Keratinocyte (primary cell): ENCODE measurements at regions not wholly inside any gene's neighbourhood (a gene's known extent, or its start where the extent isn't known, plus 50 kb on each side); places are given as distances from the start of the nearest gene placed in this dataset.

Source experiments
- DNase-seq: peaks from one replicate; pipeline ENCODE4 v3.0.0-alpha.2; 2011; ENCODE audit warnings: low read depth, missing footprints, low spot score
- FAIRE-seq: peaks from 2 replicates; lab custom pipeline; 2011; peaks lifted over from hg19 to GRCh38; lab: Jason Lieb, UNC
- H2AFZ ChIP-seq: 2 replicates; pipeline ENCODE4 v1.6.0; 2012; ENCODE audit warnings: low read length, control low read depth, inconsistent platforms; ENCODE audit not compliant: control insufficient read depth
- H3K27ac ChIP-seq: 2 replicates; pipeline ENCODE4 v1.5.1; 2011; ENCODE audit warnings: low read length; ENCODE audit not compliant: control insufficient read depth, insufficient read depth
- H3K27me3 ChIP-seq: 3 replicates; pipeline ENCODE4 v1.6.0; 2011; ENCODE audit warnings: low read length; ENCODE audit not compliant: control insufficient read depth, insufficient read depth; ENCODE audit errors: extremely low read depth
- H3K36me3 ChIP-seq, 2 experiments: 2 replicates in 1 of 2; 3 replicates in 1 of 2; pipeline ENCODE4 v1.5.1; 2011; ENCODE audit warnings: low read length in 2 of 2, mild to moderate bottlenecking in 1 of 2; ENCODE audit not compliant: control insufficient read depth in 2 of 2, insufficient read depth in 2 of 2; ENCODE audit errors: extremely low read depth in 1 of 2
- H3K4me1 ChIP-seq: 3 replicates; pipeline ENCODE4 v1.5.1; 2011; ENCODE audit warnings: low read length; ENCODE audit not compliant: control insufficient read depth, insufficient read depth; ENCODE audit errors: extremely low read depth
- H3K4me2 ChIP-seq: 3 replicates; pipeline ENCODE4 v1.6.0; 2011; ENCODE audit warnings: low read depth, low read length; ENCODE audit not compliant: control insufficient read depth, insufficient read depth; ENCODE audit errors: extremely low read depth
- H3K4me3 ChIP-seq, 3 experiments: fragments of 200-600 bp in 1 of 3; sonication (generic) in 1 of 3; 2 replicates in 2 of 3; 3 replicates in 1 of 3; pipeline ENCODE4 v1.5.1; 2011 to 2016; ENCODE audit warnings: low read length in 3 of 3, mild to moderate bottlenecking in 3 of 3, control low read depth in 2 of 3, inconsistent platforms in 1 of 3, low read depth in 1 of 3, mixed read lengths in 1 of 3, mixed run types in 1 of 3, moderate library complexity in 1 of 3; ENCODE audit not compliant: control insufficient read depth in 2 of 3, insufficient read depth in 2 of 3; ENCODE audit errors: extremely low read depth in 1 of 3
- H3K79me2 ChIP-seq: 2 replicates; pipeline ENCODE4 v1.6.0; 2012; ENCODE audit warnings: low read length; ENCODE audit not compliant: control insufficient read depth, insufficient read depth
- H3K9ac ChIP-seq: 3 replicates; pipeline ENCODE4 v1.6.0; 2011; ENCODE audit warnings: low read length; ENCODE audit not compliant: control insufficient read depth, insufficient read depth; ENCODE audit errors: extremely low read depth
- H3K9me1 ChIP-seq: 3 replicates; pipeline ENCODE4 v1.6.0; 2011; ENCODE audit warnings: low read length; ENCODE audit not compliant: control insufficient read depth, insufficient read depth; ENCODE audit errors: extremely low read depth
- H3K9me3 ChIP-seq: 2 replicates; pipeline ENCODE4 v1.5.1; 2012; ENCODE audit warnings: low read depth, low read length; ENCODE audit not compliant: control insufficient read depth
- H4K20me1 ChIP-seq: 3 replicates; pipeline ENCODE4 v1.6.0; 2011; ENCODE audit warnings: low read length; ENCODE audit not compliant: control insufficient read depth, insufficient read depth; ENCODE audit errors: extremely low read depth
- CTCF ChIP-seq, 3 experiments: IDR thresholded peaks in 1 of 3; conservative IDR thresholded peaks in 1 of 3; optimal IDR thresholded peaks in 1 of 3; 2 replicates in 2 of 3; 3 replicates in 1 of 3; pipeline versions ENCODE3 to v1.5.1; 2011; ENCODE audit warnings: low read length in 3 of 3, mild to moderate bottlenecking in 3 of 3, moderate library complexity in 2 of 3, control low read depth in 1 of 3, inconsistent platforms in 1 of 3; ENCODE audit not compliant: insufficient read depth in 2 of 3; ENCODE audit errors: extremely low read depth in 1 of 3
- EZH2 ChIP-seq: IDR thresholded peaks from one replicate; pipeline ENCODE4 v1.6.1; 2012; ENCODE audit warnings: inconsistent platforms, mild to moderate bottlenecking, low read length, moderate library complexity
- dilution Hi-C: fragments of 300-500 bp; cut with MboI; formaldehyde crosslinking; loops from one replicate; pipeline ENCODE4 v1.7.0; 2020; ENCODE audit warnings: low sequenced_read_pairs; ENCODE audit not compliant: extremely low pct_ligation_motif_present

- dilution Hi-C loops: no loop called here
- TF ChIP-seq EZH2 (no peak), CTCF (optimal IDR thresholded peaks at IDR 0.05 in 1 of 3, IDR thresholded peaks at IDR 0.05 in 1 of 3, conservative IDR thresholded peaks at IDR 0.05 in 1 of 3; ENCODE audit: extremely low read depth in 1 of 3, insufficient read depth in 2 of 3, low read length in 3 of 3) (no peak)
- no peaks in the 10 kb centered on the region for H3K27me3 ChIP-seq
- H2AFZ ChIP-seq: no peak overlapping the region
- no peaks in the 10 kb centered on the region for H3K79me2 ChIP-seq
- no peaks in the 10 kb centered on the region for H3K9me1 ChIP-seq
- no peak overlapping the region for H3K27ac ChIP-seq
- DNase-seq (no peak), FAIRE-seq (no peak)
- H3K36me3 ChIP-seq: no peaks in the 10 kb centered on the region
- H3K4me2 ChIP-seq: no peak overlapping the region
- H3K4me1 ChIP-seq: no peaks in the 10 kb centered on the region
- peaks cover 1% of the 10 kb centered on the region for H3K9me3 ChIP-seq
- H3K9ac ChIP-seq: no peak overlapping the region
- no peak overlapping the region for H3K4me3 ChIP-seq
- H4K20me1 ChIP-seq: no peaks in the 10 kb centered on the region
Observed at GRCh38 chr10:128411643-128412042, 285.4 kb upstream of the MKI67 start.

GRCh38 chr10:128414568-128414967, 288.3 kb upstream of the MKI67 start:
- no peaks in the 10 kb centered on the region for H3K9me1 ChIP-seq
- H3K27ac ChIP-seq: no peak overlapping the region
- H2AFZ ChIP-seq: no peak overlapping the region
- H3K27me3 ChIP-seq: no peaks in the 10 kb centered on the region
- DNase-seq (no peak), FAIRE-seq (no peak)
- H3K4me3 ChIP-seq: no peak overlapping the region
- no peaks in the 10 kb centered on the region for H3K4me1 ChIP-seq
- H3K79me2 ChIP-seq: no peaks in the 10 kb centered on the region
- dilution Hi-C loops: no loop called here
- H3K36me3 ChIP-seq: no peaks in the 10 kb centered on the region
- H3K9ac ChIP-seq: no peak overlapping the region
- H4K20me1 ChIP-seq: no peaks in the 10 kb centered on the region
- peaks cover 3% of the 10 kb centered on the region for H3K9me3 ChIP-seq
- no peak for TF ChIP-seq EZH2
- TF ChIP-seq CTCF (optimal IDR thresholded peaks at IDR 0.05 in 1 of 3, IDR thresholded peaks at IDR 0.05 in 1 of 3, conservative IDR thresholded peaks at IDR 0.05 in 1 of 3; ENCODE audit: extremely low read depth in 1 of 3, insufficient read depth in 2 of 3, low read length in 3 of 3): no peak
- H3K4me2 ChIP-seq: no peak overlapping the region
